H1 (cell line): ENCODE measurements at regions not wholly inside any gene's neighbourhood (a gene's known extent, or its start where the extent isn't known, plus 50 kb on each side); places are given as distances from the start of the nearest gene placed in this dataset.

Source experiments
- CTCF ChIA-PET: fragments of 300-600 bp; sonication (Branson Sonifier 250); formaldehyde crosslinking; loops from one replicate; lab custom pipeline; 2021; ENCODE audit not compliant: partially characterized antibody; lab: Charles Lee
- POLR2A ChIA-PET: fragments of 300-600 bp; sonication (Branson Sonifier 250); formaldehyde crosslinking; loops from one replicate; lab custom pipeline; 2021; ENCODE audit warnings: inconsistent platforms; ENCODE audit not compliant: partially characterized antibody; lab: Charles Lee
- DNase-seq, 2 experiments: peaks; one replicate each; pipeline versions ENCODE4 v3.0.0 to v3.0.0-alpha.2; 2010 to 2022; ENCODE audit warnings: low spot score in 2 of 2, low read depth in 1 of 2, mixed read lengths in 1 of 2
- FAIRE-seq: peaks from 2 replicates; lab custom pipeline; 2011; peaks lifted over from hg19 to GRCh38; lab: Jason Lieb, UNC
- H2AFZ ChIP-seq: 2 replicates; pipeline ENCODE4 v1.8.1; 2012; ENCODE audit warnings: low read length, inconsistent platforms
- H2AK5ac ChIP-seq: 2 replicates; pipeline ENCODE4 v1.6.1; 2013; ENCODE audit warnings: low read depth, low read length
- H2BK120ac ChIP-seq: replicated peaks from 2 replicates; pipeline ENCODE3; 2013; ENCODE audit warnings: low read depth, low read length, inconsistent platforms
- H2BK12ac ChIP-seq: 2 replicates; pipeline ENCODE4 v1.6.1; 2013; ENCODE audit warnings: low read depth, low read length
- H2BK15ac ChIP-seq: 2 replicates; pipeline ENCODE4 v1.6.1; 2013; ENCODE audit warnings: low read length
- H2BK20ac ChIP-seq: 2 replicates; pipeline ENCODE4 v1.6.1; 2013; ENCODE audit warnings: low read length
- H2BK5ac ChIP-seq: 2 replicates; pipeline ENCODE4 v1.6.1; 2013; ENCODE audit warnings: low read depth, low read length
- H3K14ac ChIP-seq: 2 replicates; pipeline ENCODE4 v1.6.1; 2013; ENCODE audit warnings: inconsistent platforms; ENCODE audit not compliant: insufficient read length
- H3K18ac ChIP-seq: 2 replicates; pipeline ENCODE4 v1.6.1; 2013; ENCODE audit warnings: low read length; ENCODE audit errors: extremely low read depth
- H3K23ac ChIP-seq: 2 replicates; pipeline ENCODE4 v1.6.1; 2013; ENCODE audit warnings: inconsistent platforms; ENCODE audit not compliant: insufficient read length
- H3K23me2 ChIP-seq: 2 replicates; pipeline ENCODE4 v1.6.1; 2013; ENCODE audit warnings: low read depth, low read length
- H3K27ac ChIP-seq: 2 replicates; pipeline ENCODE4 v1.6.1; 2011; ENCODE audit warnings: low read depth, low read length, inconsistent platforms
- H3K27me3 ChIP-seq, 4 experiments: replicated peaks in 1 of 4; 1 replicate in 1 of 4; 2 replicates in 3 of 4; pipeline versions ENCODE4 v1.6.1 to v1.8.1; 2011 to 2013; ENCODE audit warnings: low read length in 3 of 4, mild to moderate bottlenecking in 3 of 4, inconsistent platforms in 2 of 4, mixed read lengths in 2 of 4, moderate library complexity in 1 of 4; ENCODE audit not compliant: control insufficient read depth in 3 of 4, insufficient read depth in 3 of 4; ENCODE audit errors: extremely low read depth in 1 of 4
- H3K36me3 ChIP-seq, 4 experiments: 2 replicates each; pipeline versions ENCODE4 v1.6.1 to v1.8.1; 2011 to 2013; ENCODE audit warnings: mild to moderate bottlenecking in 4 of 4, low read length in 3 of 4, moderate library complexity in 2 of 4, control low read depth in 1 of 4, inconsistent platforms in 1 of 4; ENCODE audit not compliant: insufficient read depth in 4 of 4, control insufficient read depth in 2 of 4
- H3K4ac ChIP-seq: replicated peaks from 2 replicates; pipeline ENCODE3; 2013; ENCODE audit warnings: low read length, low read depth, mixed read lengths, inconsistent platforms; ENCODE audit not compliant: insufficient read length
- H3K4me1 ChIP-seq, 4 experiments: replicated peaks in 1 of 4; 1 replicate in 1 of 4; 2 replicates in 3 of 4; pipeline versions ENCODE4 v1.6.1 to v1.8.1; 2011 to 2013; ENCODE audit warnings: low read length in 3 of 4, inconsistent platforms in 2 of 4, mixed read lengths in 1 of 4; ENCODE audit not compliant: insufficient read depth in 4 of 4, control insufficient read depth in 3 of 4
- H3K4me2 ChIP-seq, 2 experiments: 2 replicates each; pipeline versions ENCODE4 v1.6.1 to v1.8.1; 2011 to 2013; ENCODE audit warnings: low read depth in 2 of 2, low read length in 2 of 2, control low read depth in 1 of 2, inconsistent platforms in 1 of 2, mild to moderate bottlenecking in 1 of 2; ENCODE audit not compliant: insufficient read depth in 1 of 2
- H3K4me3 ChIP-seq, 4 experiments: fragments of 200-600, 300-600 bp in 1 of 4; sonication (generic), shearing (Covaris generic), sonication (Bioruptor Twin) in 1 of 4; 2 replicates each; pipeline versions ENCODE4 v1.5.1 to v1.8.1; 2011 to 2016; ENCODE audit warnings: low read length in 4 of 4, low read depth in 3 of 4, control low read depth in 2 of 4, inconsistent platforms in 2 of 4, mild to moderate bottlenecking in 2 of 4, mixed read lengths in 1 of 4, moderate library complexity in 1 of 4; ENCODE audit not compliant: insufficient read depth in 2 of 4; ENCODE audit errors: extremely low read depth in 1 of 4
- H3K56ac ChIP-seq: replicated peaks from 2 replicates; pipeline ENCODE3; 2013; ENCODE audit warnings: low read depth, mild to moderate bottlenecking, mixed read lengths, low read length, inconsistent platforms; ENCODE audit not compliant: insufficient read length
- H3K79me1 ChIP-seq: 2 replicates; pipeline ENCODE4 v1.6.1; 2013; ENCODE audit warnings: low read depth, low read length, control low read depth
- H3K79me2 ChIP-seq, 2 experiments: 2 replicates each; pipeline versions ENCODE4 v1.6.1 to v1.8.1; 2012 to 2013; ENCODE audit warnings: low read length in 2 of 2, mild to moderate bottlenecking in 2 of 2, inconsistent platforms in 1 of 2; ENCODE audit not compliant: insufficient read depth in 2 of 2, control insufficient read depth in 1 of 2
- H3K9ac ChIP-seq, 4 experiments: replicated peaks in 1 of 4; 1 replicate in 1 of 4; 2 replicates in 3 of 4; pipeline versions ENCODE4 v1.6.1 to v1.8.1; 2011 to 2013; ENCODE audit warnings: low read depth in 3 of 4, low read length in 3 of 4, control low read depth in 2 of 4, mild to moderate bottlenecking in 2 of 4, moderate library complexity in 2 of 4, inconsistent platforms in 1 of 4; ENCODE audit errors: extremely low read depth in 1 of 4
- H3K9me3 ChIP-seq, 2 experiments: 2 replicates each; pipeline versions ENCODE4 v1.6.1 to v1.8.1; 2012 to 2013; ENCODE audit warnings: mild to moderate bottlenecking in 2 of 2, moderate library complexity in 2 of 2, control low read depth in 1 of 2, inconsistent platforms in 1 of 2, low read depth in 1 of 2, low read length in 1 of 2, mixed read lengths in 1 of 2; ENCODE audit not compliant: insufficient read depth in 2 of 2
- H4K20me1 ChIP-seq, 2 experiments: replicated peaks in 1 of 2; 2 replicates each; pipeline versions ENCODE3 to v1.8.1; 2011 to 2013; ENCODE audit warnings: inconsistent platforms in 2 of 2, low read length in 2 of 2, mild to moderate bottlenecking in 1 of 2; ENCODE audit not compliant: insufficient read depth in 2 of 2, control insufficient read depth in 1 of 2
- H4K5ac ChIP-seq: 2 replicates; pipeline ENCODE4 v1.6.1; 2013; ENCODE audit warnings: low read length, low read depth, mixed read lengths, inconsistent platforms; ENCODE audit not compliant: insufficient read length
- H4K8ac ChIP-seq: 2 replicates; pipeline ENCODE4 v1.8.0; 2013; ENCODE audit warnings: mild to moderate bottlenecking, moderate library complexity, low read length, inconsistent platforms; ENCODE audit not compliant: insufficient read depth; ENCODE audit errors: extremely low read depth
- H4K91ac ChIP-seq: replicated peaks from 2 replicates; pipeline ENCODE3; 2013; ENCODE audit warnings: low read length, mixed read lengths, inconsistent platforms; ENCODE audit not compliant: insufficient read length
- CEBPB ChIP-seq: IDR thresholded peaks from 2 replicates; pipeline ENCODE4 v1.6.1; 2012; ENCODE audit warnings: low read depth, low read length
- HDAC6 ChIP-seq: IDR thresholded peaks from one replicate; pipeline ENCODE4 v1.7.1; 2012; ENCODE audit warnings: low read depth, mild to moderate bottlenecking, inconsistent platforms, low read length, moderate library complexity
- JUN ChIP-seq: IDR thresholded peaks from 2 replicates; pipeline ENCODE4 v1.6.1; 2011; ENCODE audit warnings: low read depth, mild to moderate bottlenecking, improper control_type of control experiment, low read length
- POU5F1 ChIP-seq: IDR thresholded peaks from 2 replicates; pipeline ENCODE4 v1.6.1; 2011; ENCODE audit warnings: low read depth, mild to moderate bottlenecking, low read length, moderate library complexity
- SRF ChIP-seq: IDR thresholded peaks from 2 replicates; pipeline ENCODE4 v1.6.1; 2011; ENCODE audit warnings: mild to moderate bottlenecking, low read depth, low read length, moderate library complexity
- WGBS, 2 experiments: shearing (Covaris generic) in 1 of 2; methylation state at CpG; one replicate each; pipeline versions ENCODE4 v1.1.6 to v1.1.7; 2013 to 2015; ENCODE audit warnings: low lambda C conversion rate in 2 of 2, mixed read lengths in 2 of 2, inconsistent platforms in 1 of 2, low coverage in 1 of 2, missing lambda C conversion rate in 1 of 2; ENCODE audit not compliant: insufficient replicate concordance in 2 of 2, insufficient coverage in 1 of 2, insufficient read length in 1 of 2; ENCODE audit errors: extremely low coverage in 1 of 2, missing lambda C conversion rate in 1 of 2; 5-methylcytosine and 5-hydroxymethylcytosine counted together
- TF ChIP-seq, protein P1 (sequence below): IDR thresholded peaks from 2 replicates; pipeline ENCODE4 v1.6.1; 2012; ENCODE audit warnings: low read length, inconsistent platforms

DNA sequence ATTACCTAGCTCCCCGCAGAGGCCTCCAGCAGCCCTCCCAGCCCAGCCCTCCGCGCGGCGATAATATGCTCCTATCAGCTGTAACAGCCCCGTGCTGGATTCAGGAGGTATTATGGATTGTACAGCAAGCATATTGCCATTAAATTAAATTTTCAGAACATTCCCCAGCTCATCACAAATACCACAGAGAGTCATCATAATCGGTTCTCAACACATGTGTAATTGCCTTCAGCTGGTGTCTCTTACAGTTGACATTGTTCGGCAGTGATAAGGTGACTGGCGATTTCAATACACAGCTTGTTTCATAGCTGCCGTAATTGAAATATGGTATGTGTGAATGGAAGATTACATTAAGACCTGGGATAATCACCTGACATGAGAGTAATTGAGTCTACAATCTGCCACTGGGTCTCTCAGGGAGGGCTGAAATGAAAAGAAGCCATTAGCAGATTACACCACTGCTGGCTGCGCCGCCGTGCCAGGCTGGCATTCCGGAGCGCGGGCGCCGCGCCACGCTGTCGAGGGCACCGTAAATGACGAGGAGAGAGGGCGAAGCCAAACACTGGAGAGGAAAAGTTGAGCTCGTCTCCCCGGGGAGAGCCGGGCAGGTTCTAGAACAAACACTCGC, 549.4 kb upstream of the SALL3 start:
- no peaks in the 10 kb centered on the region; a peak in 1 of 7 replicates for H3K4me1 ChIP-seq
- no peak overlapping the region for H3K4ac ChIP-seq
- ChIA-PET POLR2A (no interaction called here), CTCF (interaction anchor here (0.6 to 2.2 kb wide), 6 partner anchors 11 to 357 kb away, joined by 3 to 6 read pairs (median 4); no protein-coding TSS in a partner anchor)
- no peak overlapping the region for H2BK12ac ChIP-seq
- H2AFZ ChIP-seq, result no peak overlapping the region
- no peak overlapping the region for H4K91ac ChIP-seq
- H3K9ac ChIP-seq, result no peak overlapping the region
- H4K20me1 ChIP-seq, result no peaks in the 10 kb centered on the region
- no peak overlapping the region for H4K5ac ChIP-seq
- no peak overlapping the region for H3K23ac ChIP-seq
- no peaks in the 10 kb centered on the region for H3K23me2 ChIP-seq
- no peaks in the 10 kb centered on the region for H3K9me3 ChIP-seq
- 96% methylated on average over 28 of the region's 28 CpGs; no CpG with 5 or more reads in 1 of the 2 experiments for WGBS, 2 experiments
- H2BK20ac ChIP-seq, result no peak overlapping the region
- no peaks in the 10 kb centered on the region for H3K79me1 ChIP-seq
- no peaks in the 10 kb centered on the region for H3K36me3 ChIP-seq
- H3K79me2 ChIP-seq, result no peaks in the 10 kb centered on the region
- no peak overlapping the region for H3K4me3 ChIP-seq
- no peak overlapping the region for H3K14ac ChIP-seq
- H4K8ac ChIP-seq, result peak overlapping the region; percentile 66; the same call in 1 of the 2 replicates
- no peak overlapping the region for H2AK5ac ChIP-seq
- H2BK120ac ChIP-seq, result no peak overlapping the region
- H3K56ac ChIP-seq, result no peak overlapping the region
- H2BK15ac ChIP-seq, result no peak overlapping the region
- TF ChIP-seq POU5F1 (no peak), HDAC6 (no peak), JUN (no peak), CEBPB (no peak), SRF (no peak)
- TF ChIP-seq, protein P1, sequence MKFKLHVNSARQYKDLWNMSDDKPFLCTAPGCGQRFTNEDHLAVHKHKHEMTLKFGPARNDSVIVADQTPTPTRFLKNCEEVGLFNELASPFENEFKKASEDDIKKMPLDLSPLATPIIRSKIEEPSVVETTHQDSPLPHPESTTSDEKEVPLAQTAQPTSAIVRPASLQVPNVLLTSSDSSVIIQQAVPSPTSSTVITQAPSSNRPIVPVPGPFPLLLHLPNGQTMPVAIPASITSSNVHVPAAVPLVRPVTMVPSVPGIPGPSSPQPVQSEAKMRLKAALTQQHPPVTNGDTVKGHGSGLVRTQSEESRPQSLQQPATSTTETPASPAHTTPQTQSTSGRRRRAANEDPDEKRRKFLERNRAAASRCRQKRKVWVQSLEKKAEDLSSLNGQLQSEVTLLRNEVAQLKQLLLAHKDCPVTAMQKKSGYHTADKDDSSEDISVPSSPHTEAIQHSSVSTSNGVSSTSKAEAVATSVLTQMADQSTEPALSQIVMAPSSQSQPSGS, result no peak
- H2BK5ac ChIP-seq, result no peak overlapping the region
- DNase-seq (no peak), FAIRE-seq (no peak)
- H3K18ac ChIP-seq, result no peak overlapping the region
- no peak overlapping the region for H3K4me2 ChIP-seq
- no peaks in the 10 kb centered on the region for H3K27me3 ChIP-seq
- no peak overlapping the region for H3K27ac ChIP-seq
